HepG2 (cell line): ENCODE measurements at regions not wholly inside any gene's neighbourhood (a gene's known extent, or its start where the extent isn't known, plus 50 kb on each side); places are given as distances from the start of the nearest gene placed in this dataset.

Experiments used
- ATAC-seq: fragments of 200-7000 bp; cut with Tn5 transposase; 3 replicates; pipeline ENCODE4 v1.9.1; 2020; ENCODE audit warnings: mild to moderate bottlenecking, moderate library complexity
- BruUV-seq: library from RNA; stranded (reverse); fragments of 400-500 nt; replicated peaks from 2 replicates; lab custom pipeline; 2021; lab: Mats Ljungman, UMichigan
- CTCF ChIA-PET: fragments of 300-600 bp; formaldehyde crosslinking; extraction: SDS; loops from one replicate; lab custom pipeline; 2021; ENCODE audit warnings: low total read pairs, inconsistent platforms, low intra/inter-chr PET ratio; lab: Yijun Ruan, JAX
- POLR2A ChIA-PET: fragments of 350-600 bp; sonication (Branson Sonifier 250); formaldehyde crosslinking; loops from one replicate; lab custom pipeline; 2020; ENCODE audit warnings: antibody characterized with exemption, inconsistent platforms; lab: Yijun Ruan, JAX
- DNase-seq: peaks from one replicate; pipeline ENCODE4 v3.0.0-alpha.2; 2015; ENCODE audit warnings: low spot score
- FAIRE-seq: peaks from 3 replicates; lab custom pipeline; 2011; peaks lifted over from hg19 to GRCh38; lab: Jason Lieb, UNC
- H2AFZ ChIP-seq: one replicate; pipeline ENCODE4 v1.6.1; 2011; ENCODE audit warnings: low read length, inconsistent platforms
- H3K27ac ChIP-seq: fragments of 300-600 bp; 3 replicates; pipeline ENCODE4 v1.8.0; 2011; ENCODE audit warnings: mixed run types, mild to moderate bottlenecking, mixed read lengths, low read length, inconsistent platforms; ENCODE audit not compliant: insufficient read depth; ENCODE audit errors: extremely low read length
- H3K27me3 ChIP-seq, 2 experiments: fragments of 200-600 bp in 1 of 2; 2 replicates in 1 of 2; 3 replicates in 1 of 2; pipeline versions ENCODE4 v1.6.0 to v1.8.0; 2011; ENCODE audit warnings: low read length in 2 of 2, mild to moderate bottlenecking in 2 of 2, moderate library complexity in 2 of 2, inconsistent platforms in 1 of 2; ENCODE audit not compliant: insufficient read depth in 2 of 2, control insufficient read depth in 1 of 2
- H3K36me3 ChIP-seq, 2 experiments: fragments of 200-600 bp in 1 of 2; replicated peaks in 1 of 2; 2 replicates in 1 of 2; 3 replicates in 1 of 2; pipeline versions ENCODE4 v1.5.1 to v1.8.0; 2011; ENCODE audit warnings: low read length in 2 of 2, inconsistent platforms in 1 of 2; ENCODE audit not compliant: insufficient read depth in 2 of 2, control insufficient read depth in 1 of 2
- H3K4me1 ChIP-seq: 2 replicates; pipeline ENCODE4 v1.5.1; 2012; ENCODE audit warnings: low read length, inconsistent platforms; ENCODE audit not compliant: insufficient read depth
- H3K4me2 ChIP-seq: 2 replicates; pipeline ENCODE4 v1.6.0; 2011; ENCODE audit warnings: low read depth, low read length, inconsistent platforms
- H3K4me3 ChIP-seq, 3 experiments: fragments of 200-600 bp in 1 of 3; sonication (generic), shearing (Covaris generic) in 1 of 3; replicated peaks in 1 of 3; 2 replicates each; pipeline ENCODE4 v1.5.1; 2011 to 2016; ENCODE audit warnings: low read length in 3 of 3, inconsistent platforms in 2 of 3, low read depth in 2 of 3, mild to moderate bottlenecking in 2 of 3, control low read depth in 1 of 3, mixed read lengths in 1 of 3; ENCODE audit not compliant: insufficient read depth in 1 of 3
- H3K79me2 ChIP-seq: one replicate; pipeline ENCODE4 v1.6.1; 2011; ENCODE audit warnings: low read length, inconsistent platforms; ENCODE audit not compliant: insufficient read depth
- H3K9ac ChIP-seq: 2 replicates; pipeline ENCODE4 v1.6.0; 2011; ENCODE audit warnings: mild to moderate bottlenecking, low read depth, low read length, inconsistent platforms; ENCODE audit not compliant: insufficient read depth
- H3K9me3 ChIP-seq: 2 replicates; pipeline ENCODE4 v1.5.1; 2012; ENCODE audit warnings: mild to moderate bottlenecking, low read length
- H4K20me1 ChIP-seq: 2 replicates; pipeline ENCODE4 v1.6.0; 2011; ENCODE audit warnings: inconsistent platforms, mild to moderate bottlenecking, low read length, moderate library complexity; ENCODE audit not compliant: insufficient read depth
- CREM ChIP-seq, 2 experiments: sonication (generic) in 1 of 2; formaldehyde crosslinking in 1 of 2; IDR thresholded peaks; 2 replicates each; pipeline versions ENCODE4 v1.4.0 to v1.6.1; 2016 to 2020; ENCODE audit warnings: antibody characterized with exemption in 1 of 2, mild to moderate bottlenecking in 1 of 2, missing genetic modification reagents in 1 of 2
- GATAD1 ChIP-seq: IDR thresholded peaks from 2 replicates; pipeline ENCODE4 v1.6.1; 2016; ENCODE audit warnings: missing genetic modification reagents, missing compliant biosample characterization
- KDM2A ChIP-seq: sonication (generic); formaldehyde crosslinking; IDR thresholded peaks from 2 replicates; pipeline ENCODE4 v1.4.0; 2020; ENCODE audit warnings: low read depth, missing genetic modification reagents, borderline replicate concordance
- KLF9 ChIP-seq: IDR thresholded peaks from 2 replicates; pipeline ENCODE4 v1.6.1; 2016; ENCODE audit warnings: low read depth
- PBX3 ChIP-seq: sonication (generic); formaldehyde crosslinking; IDR thresholded peaks from 2 replicates; pipeline ENCODE4 v1.8.1; 2023; ENCODE audit warnings: missing genetic modification reagents, inconsistent platforms, borderline replicate concordance
- TGIF2 ChIP-seq: IDR thresholded peaks from 2 replicates; pipeline ENCODE4 v1.6.1; 2016; ENCODE audit warnings: control low read depth, missing compliant biosample characterization
- THYN1 ChIP-seq: sonication (generic); formaldehyde crosslinking; IDR thresholded peaks from 2 replicates; pipeline ENCODE4 v1.8.1; 2023; ENCODE audit warnings: low read depth, mild to moderate bottlenecking, moderate library complexity, missing genetic modification reagents, borderline replicate concordance
- TRAFD1 ChIP-seq: sonication (generic); formaldehyde crosslinking; IDR thresholded peaks from 2 replicates; pipeline ENCODE4 v1.5.1; 2020; ENCODE audit warnings: missing genetic modification reagents, mild to moderate bottlenecking, borderline replicate concordance
- ZFP41 ChIP-seq: sonication (generic); formaldehyde crosslinking; IDR thresholded peaks from 2 replicates; pipeline ENCODE4 v1.4.0; 2020; ENCODE audit warnings: mild to moderate bottlenecking, missing genetic modification reagents, borderline replicate concordance
- ZNF136 ChIP-seq: sonication (generic); formaldehyde crosslinking; IDR thresholded peaks from 2 replicates; pipeline ENCODE4 v1.8.1; 2022; ENCODE audit warnings: low read depth, mild to moderate bottlenecking, moderate library complexity, missing genetic modification reagents
- ZNF142 ChIP-seq: sonication (generic); formaldehyde crosslinking; IDR thresholded peaks from 2 replicates; pipeline ENCODE4 v1.4.0; 2020; ENCODE audit warnings: missing genetic modification reagents
- ZNF34 ChIP-seq: sonication (generic); formaldehyde crosslinking; IDR thresholded peaks from 2 replicates; pipeline ENCODE4 v1.4.0; 2020; ENCODE audit warnings: mild to moderate bottlenecking, missing genetic modification reagents, borderline replicate concordance
- ZNF503 ChIP-seq: sonication (generic); formaldehyde crosslinking; IDR thresholded peaks from 2 replicates; pipeline ENCODE4 v1.4.0; 2020; ENCODE audit warnings: missing genetic modification reagents
- ZNF644 ChIP-seq: IDR thresholded peaks from 2 replicates; pipeline ENCODE4 v1.6.1; 2016; ENCODE audit warnings: low read depth
- WGBS: methylation state at CpG from one replicate; pipeline ENCODE4 v1.1.6; 2017; ENCODE audit warnings: low lambda C conversion rate; 5-methylcytosine and 5-hydroxymethylcytosine counted together
- in situ Hi-C: cut with HindIII; loops from 2 replicates; pipeline ENCODE4 v1.10.0; 2017; ENCODE audit warnings: low pct_unique_long_range_greater_than_20kb; ENCODE audit not compliant: extremely low pct_ligation_motif_present
- intact Hi-C: fragments of 100-400 bp; cut with micrococcal nuclease; formaldehyde crosslinking; loops from one replicate; pipeline ENCODE4 v1.10.0; 2022; ENCODE audit not compliant: unreplicated experiment

GRCh38 chr13:30119476-30119875 lies 187.9 kb downstream of the KATNAL1 start:
- H2AFZ ChIP-seq: no peak overlapping the region
- H3K27me3 ChIP-seq: peaks cover 0 to 5% of the 10 kb centered on the region in 2 experiments; a peak in 1 of 5 replicates
- no peaks in the 10 kb centered on the region for H3K79me2 ChIP-seq
- POLR2A ChIA-PET: no interaction called here
- DNase-seq (no peak), ATAC-seq (no peak), FAIRE-seq (no peak)
- in situ Hi-C loops (loop anchor here (10.0 kb wide), 1 partner anchor 615 kb away; no protein-coding TSS in a partner anchor), intact Hi-C loops (no loop called here)
- no peaks in the 10 kb centered on the region for H3K36me3 ChIP-seq
- peaks cover 18% of the 10 kb centered on the region for H3K4me1 ChIP-seq
- H3K9ac ChIP-seq: no peak overlapping the region
- CTCF ChIA-PET: no interaction called here
- no peaks in the 10 kb centered on the region for H3K9me3 ChIP-seq
- no peak overlapping the region for H3K4me2 ChIP-seq
- WGBS: 10% methylated on average over 6 of the region's 6 CpGs
- BruUV-seq: no TSS peak
- H4K20me1 ChIP-seq: no peaks in the 10 kb centered on the region
- H3K4me3 ChIP-seq: no peak overlapping the region
- H3K27ac ChIP-seq: no peak overlapping the region
- TF ChIP-seq ZNF34 (CRISPR knock-in tag) (no peak), KDM2A (CRISPR knock-in tag) (no peak), PBX3 (no peak), ZFP41 (CRISPR knock-in tag) (no peak), THYN1 (no peak), ZNF503 (CRISPR knock-in tag) (no peak), GATAD1 (no peak), ZNF136 (no peak), TGIF2 (CRISPR knock-in tag) (no peak), ZNF142 (CRISPR knock-in tag) (no peak), CREM (IDR thresholded peaks at IDR 0.05) (no peak), CREM (CRISPR knock-in tag; IDR thresholded peaks at IDR 0.05) (no peak), ZNF644 (no peak), KLF9 (no peak), TRAFD1 (no peak)
